A549 (cell line): ENCODE measurements at regions not wholly inside any gene's neighbourhood (a gene's known extent, or its start where the extent isn't known, plus 50 kb on each side); places are given as distances from the start of the nearest gene placed in this dataset.

Experiments
- ATAC-seq, 2 experiments: fragments of 200-7000 bp in 1 of 2; fragments of >200 bp in 1 of 2; cut with Nextera tagmentation in 1 of 2; cut with Tn5 transposase in 1 of 2; 3 replicates each; pipeline versions ENCODE4 v1.8.0 to v1.9.1; 2018 to 2020; ENCODE audit warnings: mild to moderate bottlenecking in 1 of 2, moderate library complexity in 1 of 2
- CTCF ChIA-PET: fragments of 300-600 bp; sonication (Branson Sonifier 250); formaldehyde crosslinking; extraction: SDS; loops from one replicate; lab custom pipeline; 2021; ENCODE audit warnings: antibody characterized with exemption, inconsistent platforms; lab: Yijun Ruan, JAX
- POLR2A ChIA-PET: fragments of 350-600 bp; formaldehyde crosslinking; extraction: SDS; loops from one replicate; lab custom pipeline; 2021; ENCODE audit warnings: antibody characterized with exemption, inconsistent platforms; lab: Yijun Ruan, JAX
- DNase-seq, 2 experiments: peaks; one replicate each; pipeline versions ENCODE4 v3.0.0 to v3.0.0-alpha.2; 2011 to 2016; ENCODE audit warnings: low read depth in 1 of 2, low spot score in 1 of 2
- FAIRE-seq: peaks from 2 replicates; lab custom pipeline; 2011; peaks lifted over from hg19 to GRCh38; lab: Jason Lieb, UNC
- H3K27ac ChIP-seq, 2 experiments: fragments of >200 bp; sonication (Bioruptor Twin); formaldehyde crosslinking; 3 replicates each; pipeline ENCODE4 v1.5.1; 2016 to 2017
- H3K4me1 ChIP-seq: fragments of >200 bp; sonication (Bioruptor Twin); formaldehyde crosslinking; 3 replicates; pipeline ENCODE4 v1.6.1; 2016
- H3K4me2 ChIP-seq: fragments of >200 bp; sonication (Bioruptor Twin); formaldehyde crosslinking; 3 replicates; pipeline ENCODE4 v1.6.1; 2016
- H3K4me3 ChIP-seq: fragments of >200 bp; sonication (Bioruptor Twin); formaldehyde crosslinking; 3 replicates; pipeline ENCODE4 v1.5.1; 2016
- H3K9me3 ChIP-seq: fragments of >200 bp; sonication (Bioruptor Twin); formaldehyde crosslinking; 3 replicates; pipeline ENCODE4 v1.6.1; 2016
- BCL3 ChIP-seq: fragments of >200 bp; sonication (Bioruptor Twin); formaldehyde crosslinking; IDR thresholded peaks from 3 replicates; pipeline ENCODE4 v1.6.1; 2016
- CHD4 ChIP-seq: fragments of 200-600 bp; sonication (generic); IDR thresholded peaks from 2 replicates; pipeline ENCODE4 v1.6.1; 2016; ENCODE audit warnings: antibody characterized with exemption, mild to moderate bottlenecking, borderline replicate concordance
- FOSB ChIP-seq: fragments of 250-450 bp; sonication (Bioruptor Pico); IDR thresholded peaks from 2 replicates; pipeline ENCODE4 v1.5.0; 2020; ENCODE audit warnings: mild to moderate bottlenecking, moderate library complexity
- FOSL2 ChIP-seq, 2 experiments: fragments of 450-650 bp in 1 of 2; fragments of >200 bp in 1 of 2; sonication (Bioruptor Twin) in 1 of 2; formaldehyde crosslinking; IDR thresholded peaks; 2 replicates each; pipeline versions ENCODE4 v1.5.0 to v1.6.1; 2016 to 2020; ENCODE audit warnings: mild to moderate bottlenecking in 1 of 2, moderate library complexity in 1 of 2
- FOXS1 ChIP-seq: fragments of 250-450 bp; sonication (Bioruptor Pico); IDR thresholded peaks from 2 replicates; pipeline ENCODE4 v1.5.0; 2020; ENCODE audit warnings: mild to moderate bottlenecking, moderate library complexity
- HOXA7 ChIP-seq: fragments of 250-450 bp; sonication (Bioruptor Pico); IDR thresholded peaks from 2 replicates; pipeline ENCODE4 v1.5.0; 2020; ENCODE audit warnings: mild to moderate bottlenecking, moderate library complexity
- HOXB13 ChIP-seq: fragments of 250-450 bp; sonication (Bioruptor Pico); IDR thresholded peaks from 2 replicates; pipeline ENCODE4 v1.5.0; 2020; ENCODE audit warnings: low read depth, mild to moderate bottlenecking, moderate library complexity
- HOXB5 ChIP-seq: fragments of 250-450 bp; sonication (Bioruptor Pico); IDR thresholded peaks from 2 replicates; pipeline ENCODE4 v1.5.0; 2020; ENCODE audit warnings: mild to moderate bottlenecking, moderate library complexity
- JUNB ChIP-seq: fragments of >200 bp; sonication (Bioruptor Twin); formaldehyde crosslinking; IDR thresholded peaks from 2 replicates; pipeline ENCODE4 v1.6.1; 2016
- KDM5A ChIP-seq: fragments of 200-600 bp; sonication (generic); IDR thresholded peaks from 2 replicates; pipeline ENCODE4 v1.6.1; 2016; ENCODE audit warnings: antibody characterized with exemption, mild to moderate bottlenecking
- MAZ ChIP-seq: fragments of 150-350 bp; IDR thresholded peaks from 2 replicates; pipeline ENCODE4 v1.6.1; 2014; ENCODE audit warnings: antibody characterized with exemption, low read depth, low read length, borderline replicate concordance
- MYC ChIP-seq: IDR thresholded peaks from 2 replicates; pipeline ENCODE4 v1.6.1; 2012; ENCODE audit warnings: mild to moderate bottlenecking, inconsistent platforms, low read length, improper control_type of control experiment, borderline replicate concordance
- NPAS2 ChIP-seq: fragments of 250-450 bp; sonication (Bioruptor Pico); IDR thresholded peaks from 2 replicates; pipeline ENCODE4 v1.8.0; 2022; ENCODE audit warnings: mild to moderate bottlenecking, moderate library complexity, borderline replicate concordance
- PBX3 ChIP-seq: IDR thresholded peaks from 2 replicates; pipeline ENCODE4 v1.6.1; 2012
- PHF8 ChIP-seq: fragments of 200-600 bp; sonication (generic); IDR thresholded peaks from 2 replicates; pipeline ENCODE4 v1.6.1; 2016; ENCODE audit warnings: low read depth, mild to moderate bottlenecking, antibody characterized with exemption, moderate library complexity, borderline replicate concordance
- RAD21 ChIP-seq, 2 experiments: fragments of >200 bp in 1 of 2; sonication (Bioruptor Twin) in 1 of 2; formaldehyde crosslinking in 1 of 2; IDR thresholded peaks in 1 of 2; conservative IDR thresholded peaks in 1 of 2; 2 replicates in 1 of 2; 3 replicates in 1 of 2; pipeline ENCODE4 v1.6.1; 2012 to 2018; ENCODE audit warnings: inconsistent platforms in 1 of 2
- RARB ChIP-seq: fragments of 250-450 bp; sonication (Bioruptor Pico); IDR thresholded peaks from 2 replicates; pipeline ENCODE4 v1.8.0; 2021; ENCODE audit warnings: mild to moderate bottlenecking, moderate library complexity
- RCOR1 ChIP-seq: fragments of 150-350 bp; IDR thresholded peaks from 2 replicates; pipeline ENCODE4 v1.6.1; 2014; ENCODE audit warnings: antibody characterized with exemption, low read length, low read depth
- RFX5 ChIP-seq: fragments of 450-650 bp; IDR thresholded peaks from 2 replicates; pipeline ENCODE4 v1.7.1; 2014; ENCODE audit warnings: antibody characterized with exemption, mild to moderate bottlenecking, moderate library complexity
- RNF2 ChIP-seq: fragments of 200-600 bp; sonication (generic); IDR thresholded peaks from 2 replicates; pipeline ENCODE4 v1.6.1; 2016; ENCODE audit warnings: low read depth, mild to moderate bottlenecking, antibody characterized with exemption, moderate library complexity, borderline replicate concordance
- SMC3 ChIP-seq: fragments of >200 bp; sonication (Bioruptor Twin); formaldehyde crosslinking; IDR thresholded peaks from 3 replicates; pipeline ENCODE4 v1.6.1; 2018; ENCODE audit warnings: inconsistent platforms
- TFCP2L1 ChIP-seq: fragments of 250-450 bp; sonication (Bioruptor Pico); IDR thresholded peaks from 2 replicates; pipeline ENCODE4 v1.5.0; 2021; ENCODE audit warnings: mild to moderate bottlenecking
- USF2 ChIP-seq: fragments of 450-650 bp; IDR thresholded peaks from 2 replicates; pipeline ENCODE4 v1.6.1; 2014; ENCODE audit warnings: antibody characterized with exemption
- ZNF302 ChIP-seq: fragments of 250-450 bp; sonication (Bioruptor Pico); IDR thresholded peaks from 2 replicates; pipeline ENCODE4 v1.9.0; 2021; ENCODE audit warnings: inconsistent platforms, mild to moderate bottlenecking, moderate library complexity
- WGBS: methylation state at CpG from one replicate; pipeline ENCODE4 v1.1.6; 2017; ENCODE audit errors: missing lambda C conversion rate; 5-methylcytosine and 5-hydroxymethylcytosine counted together
- TF ChIP-seq, protein P1 (sequence below): fragments of >200 bp; sonication (Bioruptor Twin); formaldehyde crosslinking; IDR thresholded peaks from 3 replicates; pipeline ENCODE4 v1.5.1; 2016
- TF ChIP-seq, protein P2 (sequence below): fragments of 150-350 bp; IDR thresholded peaks from 2 replicates; pipeline ENCODE4 v1.6.1; 2014; ENCODE audit warnings: low read depth, mild to moderate bottlenecking, low read length

- WGBS: 36% methylated on average over 7 of the region's 7 CpGs
- no peak overlapping the region for H3K4me3 ChIP-seq
- ChIA-PET POLR2A (no interaction called here), CTCF (interaction anchor here (1.3 kb wide), 1 partner anchor 18 kb away, joined by 4 read pairs; no protein-coding TSS in a partner anchor)
- no peak for FAIRE-seq
- H3K4me2 ChIP-seq: no peak overlapping the region
- TF ChIP-seq RCOR1 (no peak), FOSL2 (IDR thresholded peaks at IDR 0.05) (no peak), FOSL2 (CRISPR knock-in tag; IDR thresholded peaks at IDR 0.05) (no peak), CHD4 (no peak), KDM5A (no peak), USF2 (no peak), FOSB (CRISPR knock-in tag) (no peak), PBX3 (no peak), PHF8 (no peak), SMC3 (no peak), RFX5 (no peak), JUNB (no peak), TFCP2L1 (CRISPR knock-in tag) (no peak), RNF2 (no peak), MYC (no peak), MAZ (no peak), FOXS1 (CRISPR knock-in tag) (no peak), HOXB5 (CRISPR knock-in tag) (no peak), RARB (no peak), BCL3 (no peak), HOXA7 (CRISPR knock-in tag) (no peak)
- no peak for ATAC-seq
- H3K27ac ChIP-seq: no peak overlapping the region
- H3K9me3 ChIP-seq: no peaks in the 10 kb centered on the region
- H3K4me1 ChIP-seq: no peaks in the 10 kb centered on the region
- no peak for DNase-seq
Observed at GRCh38 chr6:45732731-45733130, 282.9 kb downstream of the CLIC5 start.

- no peak overlapping the region for H3K27ac ChIP-seq
- POLR2A ChIA-PET: no interaction called here
- TF ChIP-seq, protein P1, sequence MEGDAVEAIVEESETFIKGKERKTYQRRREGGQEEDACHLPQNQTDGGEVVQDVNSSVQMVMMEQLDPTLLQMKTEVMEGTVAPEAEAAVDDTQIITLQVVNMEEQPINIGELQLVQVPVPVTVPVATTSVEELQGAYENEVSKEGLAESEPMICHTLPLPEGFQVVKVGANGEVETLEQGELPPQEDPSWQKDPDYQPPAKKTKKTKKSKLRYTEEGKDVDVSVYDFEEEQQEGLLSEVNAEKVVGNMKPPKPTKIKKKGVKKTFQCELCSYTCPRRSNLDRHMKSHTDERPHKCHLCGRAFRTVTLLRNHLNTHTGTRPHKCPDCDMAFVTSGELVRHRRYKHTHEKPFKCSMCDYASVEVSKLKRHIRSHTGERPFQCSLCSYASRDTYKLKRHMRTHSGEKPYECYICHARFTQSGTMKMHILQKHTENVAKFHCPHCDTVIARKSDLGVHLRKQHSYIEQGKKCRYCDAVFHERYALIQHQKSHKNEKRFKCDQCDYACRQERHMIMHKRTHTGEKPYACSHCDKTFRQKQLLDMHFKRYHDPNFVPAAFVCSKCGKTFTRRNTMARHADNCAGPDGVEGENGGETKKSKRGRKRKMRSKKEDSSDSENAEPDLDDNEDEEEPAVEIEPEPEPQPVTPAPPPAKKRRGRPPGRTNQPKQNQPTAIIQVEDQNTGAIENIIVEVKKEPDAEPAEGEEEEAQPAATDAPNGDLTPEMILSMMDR: no peak
- TF ChIP-seq CHD4 (no peak), HOXB13 (CRISPR knock-in tag) (no peak), FOSL2 (IDR thresholded peaks at IDR 0.05) (no peak), FOSL2 (CRISPR knock-in tag; IDR thresholded peaks at IDR 0.05) (no peak), RAD21 (conservative IDR thresholded peaks at IDR 0.05 in 1 of 2, IDR thresholded peaks at IDR 0.05 in 1 of 2) (no peak), NPAS2 (CRISPR knock-in tag) (no peak), SMC3 (no peak), HOXA7 (CRISPR knock-in tag) (no peak), JUNB (no peak), ZNF302 (CRISPR knock-in tag) (no peak)
- TF ChIP-seq, protein P2, sequence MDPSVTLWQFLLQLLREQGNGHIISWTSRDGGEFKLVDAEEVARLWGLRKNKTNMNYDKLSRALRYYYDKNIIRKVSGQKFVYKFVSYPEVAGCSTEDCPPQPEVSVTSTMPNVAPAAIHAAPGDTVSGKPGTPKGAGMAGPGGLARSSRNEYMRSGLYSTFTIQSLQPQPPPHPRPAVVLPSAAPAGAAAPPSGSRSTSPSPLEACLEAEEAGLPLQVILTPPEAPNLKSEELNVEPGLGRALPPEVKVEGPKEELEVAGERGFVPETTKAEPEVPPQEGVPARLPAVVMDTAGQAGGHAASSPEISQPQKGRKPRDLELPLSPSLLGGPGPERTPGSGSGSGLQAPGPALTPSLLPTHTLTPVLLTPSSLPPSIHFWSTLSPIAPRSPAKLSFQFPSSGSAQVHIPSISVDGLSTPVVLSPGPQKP: no peak
- no peak overlapping the region for H3K4me2 ChIP-seq
- DNase-seq (no peak), ATAC-seq (no peak), FAIRE-seq (no peak)
- CTCF ChIA-PET: no interaction called here
- 21% methylated on average over 1 of the region's 1 CpG for WGBS
- no peak overlapping the region for H3K4me3 ChIP-seq
- no peaks in the 10 kb centered on the region for H3K4me1 ChIP-seq
- H3K9me3 ChIP-seq: no peaks in the 10 kb centered on the region
Observed at GRCh38 chr6:45730232-45730631, 285.4 kb downstream of the CLIC5 start.
